SK-N-MC (cell line): ENCODE measurements at regions not wholly inside any gene's neighbourhood (a gene's known extent, or its start where the extent isn't known, plus 50 kb on each side); places are given as distances from the start of the nearest gene placed in this dataset.

ENCODE experiments used
- EZH2 ChIP-seq: fragments of 200-600 bp; sonication (generic); IDR thresholded peaks from one replicate; pipeline ENCODE4 v1.6.1; 2017; ENCODE audit warnings: antibody characterized with exemption
- FOXP2 ChIP-seq: optimal IDR thresholded peaks from 2 replicates; pipeline ENCODE3; 2011; ENCODE audit warnings: mild to moderate bottlenecking, moderate library complexity; ENCODE audit not compliant: insufficient read depth; ENCODE audit errors: extremely low read length, control extremely low read depth
- POLR2AphosphoS5 ChIP-seq: IDR thresholded peaks from 2 replicates; pipeline ENCODE4 v1.6.1; 2012; ENCODE audit warnings: mild to moderate bottlenecking, low read depth, low read length, borderline replicate concordance

GRCh38 chr1:67966666-67967009, 83.8 kb downstream of the DIRAS3 start:
- no peak for TF ChIP-seq EZH2
- no peak for TF ChIP-seq POLR2AphosphoS5
- TF ChIP-seq FOXP2, result no peak
